Activated CD4-positive, alpha-beta T cell treated with anti-CD3 and anti-CD28 coated beads, Interleukin-2, Interleukin-4, amounts not matched to agents 100 ng/mL and 50 ng/mL, durations not matched to agents 16 hours and 8 hours (primary cell): ENCODE measurements at regions not wholly inside any gene's neighbourhood (a gene's known extent, or its start where the extent isn't known, plus 50 kb on each side); places are given as distances from the start of the nearest gene placed in this dataset.
A peak's percentile ranks its signal among the peaks of the same experiment; 100 is the strongest.

ENCODE experiments used
- DNase-seq: peaks from one replicate; pipeline ENCODE4 v3.0.0-alpha.2; 2020; ENCODE audit warnings: low spot score

DNA sequence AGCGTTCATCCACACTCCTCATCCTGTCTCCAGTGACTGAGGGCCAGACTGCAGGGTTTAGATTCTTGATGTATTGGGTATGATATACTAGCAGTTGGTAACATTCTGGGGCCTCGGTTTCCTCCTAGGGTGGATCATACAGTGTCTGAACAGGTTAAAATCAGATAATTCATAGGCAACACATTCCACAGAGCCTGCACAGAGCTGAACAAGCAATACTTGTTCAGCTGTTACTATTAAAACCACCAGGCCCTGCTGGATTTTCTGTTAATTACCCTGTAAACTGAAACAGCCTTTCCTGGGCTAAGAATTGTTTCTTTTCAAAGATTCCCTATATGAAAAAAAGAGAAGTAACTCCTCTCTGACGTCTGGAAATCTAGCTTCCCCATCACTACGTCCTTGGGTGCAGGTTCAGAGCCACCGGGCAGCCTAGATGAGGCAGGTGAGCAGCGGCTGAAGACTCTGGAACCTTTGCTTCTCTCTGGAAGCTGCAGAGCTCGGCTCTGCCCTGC is 1313.5 kb upstream of the WWC1 start:
- no peak for DNase-seq

GRCh38 chr5:166979307-166979895 is 1312.0 kb upstream of the WWC1 start:
- no peak for DNase-seq

DNA sequence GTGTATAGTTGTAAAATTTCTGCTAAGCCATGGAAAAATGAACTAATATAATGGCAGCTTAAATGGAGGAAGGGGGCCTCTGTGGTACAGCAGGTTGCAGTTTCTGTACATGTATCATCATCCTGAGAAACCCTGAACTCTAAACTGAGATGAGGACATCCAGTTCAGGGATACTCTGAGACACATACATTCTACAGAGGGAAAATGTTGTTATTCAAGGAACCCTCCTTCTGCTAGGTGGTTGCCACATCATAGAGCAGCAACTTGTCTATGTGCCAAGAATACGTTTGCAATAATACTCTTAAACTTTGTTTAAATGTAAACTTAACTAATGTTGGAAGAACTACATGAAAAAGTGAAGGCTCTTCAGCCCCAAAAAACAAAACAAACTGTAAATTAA is 1310.8 kb upstream of the WWC1 start:
- no peak for DNase-seq

DNA sequence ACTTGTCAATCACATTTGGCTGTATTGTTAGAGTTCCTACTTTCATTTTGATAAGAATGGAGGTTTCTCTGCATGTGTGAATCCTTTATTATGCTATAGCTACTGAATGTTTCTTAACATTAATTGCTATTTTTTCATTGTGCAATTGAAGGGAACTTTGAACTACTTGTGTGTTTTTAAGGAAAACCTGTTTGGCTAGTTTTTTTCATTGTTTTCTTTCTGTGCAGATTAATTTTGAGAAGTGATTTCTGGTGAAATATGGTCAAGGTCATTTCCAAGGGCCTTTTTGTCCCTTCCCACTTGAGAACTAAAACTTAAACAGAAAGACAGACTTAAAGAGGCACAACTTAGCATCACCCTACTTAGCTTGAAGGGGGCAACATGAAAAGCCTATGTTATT is 1309.2 kb upstream of the WWC1 start:
- DNase-seq, result no peak

DNA sequence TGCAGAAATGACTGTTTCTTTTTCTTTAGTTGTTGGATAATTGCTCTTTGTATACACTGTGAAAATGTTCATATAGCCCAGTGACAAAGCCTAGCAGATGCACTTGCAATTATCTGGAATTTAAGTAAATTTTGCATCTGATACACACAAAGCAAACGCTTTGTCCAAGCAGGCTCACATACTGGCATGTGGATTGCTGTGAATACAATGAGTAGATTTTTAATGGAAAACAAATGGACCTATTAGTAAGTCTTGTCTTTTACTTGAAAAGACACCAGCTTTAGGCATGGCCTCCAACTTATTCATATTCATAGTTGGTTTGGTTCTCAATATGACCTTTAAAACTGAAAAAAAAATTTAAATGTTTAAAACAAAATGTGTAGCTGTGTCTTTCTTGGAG is 1299.8 kb upstream of the WWC1 start:
- DNase-seq, result no peak

- no peak for DNase-seq
Measured at GRCh38 chr5:166992108-166992507, 1299.3 kb upstream of the WWC1 start.

- DNase-seq, result no peak
Measured at GRCh38 chr5:166992874-166993722, 1298.3 kb upstream of the WWC1 start.

DNA sequence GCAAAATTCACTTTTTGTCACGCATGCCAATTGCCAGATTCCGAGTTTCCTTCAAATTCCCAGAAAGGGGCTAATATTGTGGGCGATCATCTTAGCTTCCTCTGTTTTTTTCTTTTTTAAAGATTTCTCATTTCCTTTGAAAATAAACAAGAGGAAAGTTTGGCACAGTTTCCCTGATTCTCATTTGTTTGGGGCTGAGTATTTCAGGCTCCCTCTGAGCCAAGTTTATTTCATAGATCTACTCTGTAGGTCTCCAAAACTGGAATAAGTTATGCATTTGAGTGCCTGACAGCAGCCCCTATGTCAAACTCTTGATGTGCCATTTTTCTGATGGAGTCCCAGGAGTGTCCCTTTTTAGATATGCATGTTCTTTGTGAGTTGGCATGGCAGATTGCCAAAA is 1297.2 kb upstream of the WWC1 start:
- DNase-seq, result no peak

DNA sequence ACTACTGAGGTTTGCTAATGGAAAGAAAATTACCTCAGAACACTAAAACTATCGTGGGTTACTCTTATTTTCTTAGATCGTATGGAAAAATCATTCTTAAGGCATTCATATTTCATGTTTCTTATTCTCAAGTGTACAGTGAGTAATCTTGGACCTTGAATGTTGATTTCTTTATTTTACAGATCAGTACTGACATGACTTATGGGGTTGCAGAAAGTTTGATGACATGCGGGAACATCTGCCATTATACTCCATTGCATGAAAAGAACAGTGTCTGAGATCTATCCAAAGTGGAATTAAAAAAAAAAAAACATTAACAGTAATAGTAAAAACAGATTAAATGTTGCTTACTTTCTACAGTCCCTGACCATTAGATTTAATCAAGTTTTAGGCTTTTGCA is 1290.2 kb upstream of the WWC1 start:
- no peak for DNase-seq

DNA sequence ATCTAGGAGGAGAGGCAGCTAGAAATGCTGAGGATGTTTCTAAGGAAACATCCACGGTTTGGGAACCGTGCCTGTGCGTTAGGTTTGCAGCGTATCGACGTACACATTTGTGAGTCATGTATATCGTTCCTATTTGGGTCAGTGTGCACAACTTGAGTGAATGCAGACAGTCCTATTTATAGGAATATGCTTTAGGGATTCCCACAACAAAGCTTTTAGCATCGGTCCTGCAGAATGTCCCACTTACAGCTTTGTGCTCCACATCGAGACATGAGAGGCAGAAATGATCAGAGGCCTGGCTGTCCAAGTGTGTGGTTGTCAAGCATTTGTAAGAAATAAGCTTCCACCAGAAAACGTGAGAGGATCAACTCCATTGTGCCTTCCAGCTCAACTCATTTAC is 1282.7 kb upstream of the WWC1 start:
- no peak for DNase-seq

DNA sequence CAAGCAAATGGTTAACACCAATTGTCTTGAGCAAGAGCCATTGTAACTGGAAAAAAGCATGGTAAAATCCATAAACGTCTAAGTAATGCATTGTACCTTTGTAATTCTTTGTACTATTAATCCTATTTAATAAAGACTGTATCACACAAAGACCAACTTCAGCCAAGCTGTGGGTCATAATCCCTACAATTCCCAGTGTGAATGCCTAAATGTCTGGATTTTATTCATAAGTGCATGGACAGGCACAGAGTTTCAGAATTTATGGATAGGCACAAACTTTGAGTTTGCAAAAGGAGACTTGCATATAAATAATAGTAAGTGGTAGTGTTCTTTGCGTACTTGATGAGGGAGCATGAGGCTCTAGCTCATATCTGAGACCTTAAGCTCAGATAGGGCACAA is 1280.2 kb upstream of the WWC1 start:
- DNase-seq, result no peak

DNA sequence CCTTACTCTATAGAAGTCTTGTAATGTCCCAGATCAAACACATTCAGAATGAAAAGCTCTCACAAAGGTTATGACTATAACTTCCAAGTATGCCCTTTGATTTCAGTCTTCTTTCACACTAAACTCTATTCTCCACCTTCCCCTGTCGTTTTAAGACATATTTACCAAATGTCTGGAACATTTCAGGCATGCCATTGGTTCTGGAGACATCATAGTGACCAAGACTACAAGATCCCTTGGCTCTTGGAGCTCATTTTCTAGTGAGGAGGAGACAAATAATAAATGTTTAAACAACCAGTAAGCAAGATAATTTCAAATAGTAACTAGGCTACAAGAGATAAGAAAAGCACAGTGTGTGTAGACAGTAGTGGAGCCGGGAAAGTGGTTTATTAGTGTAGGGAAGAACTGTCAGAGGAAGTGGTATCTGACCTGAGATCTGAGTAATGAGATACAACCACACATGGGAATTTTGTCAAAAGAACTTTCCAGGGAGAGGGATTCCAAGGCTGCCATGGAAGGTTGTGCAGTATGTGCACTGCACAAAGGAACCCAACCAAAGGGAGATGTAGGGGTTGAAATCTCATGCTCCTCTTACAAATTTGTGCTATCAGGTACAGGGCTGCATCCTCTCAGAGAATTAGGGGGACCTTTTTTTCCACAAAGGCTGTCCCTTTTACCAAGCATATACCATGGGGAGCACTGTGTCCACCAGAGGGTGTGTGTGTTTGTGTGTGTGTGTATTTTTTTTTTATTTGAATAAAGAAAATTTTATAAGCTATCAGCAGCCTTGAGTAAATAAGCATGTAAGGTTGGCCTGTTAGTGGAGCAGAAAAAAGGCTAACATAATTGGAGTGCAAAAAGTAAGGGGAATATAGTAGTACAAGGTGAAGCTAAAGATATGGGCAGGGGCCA is 1279.1 kb upstream of the WWC1 start:
- DNase-seq, result no peak

GRCh38 chr5:167014401-167015056 is 1276.9 kb upstream of the WWC1 start:
- no peak for DNase-seq

DNA sequence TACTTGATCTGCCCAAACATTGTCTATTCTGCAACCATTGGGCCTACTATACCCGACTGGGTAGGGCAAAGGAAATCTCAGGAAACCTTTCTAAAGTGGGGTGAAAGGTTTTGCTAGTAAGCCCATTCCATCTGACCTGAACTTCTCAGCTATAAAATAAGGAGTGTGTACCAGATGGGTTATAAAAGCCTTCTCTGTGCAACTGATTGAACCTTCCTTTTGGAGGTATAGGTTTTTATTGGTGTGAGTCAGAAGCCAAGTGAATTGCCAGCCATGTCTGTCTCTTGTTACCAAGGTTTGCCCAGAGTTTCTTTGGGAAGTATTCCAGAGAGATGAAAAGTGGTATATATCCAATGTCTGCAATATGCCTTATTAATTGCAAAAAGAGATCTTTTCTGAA is 1271.0 kb upstream of the WWC1 start:
- DNase-seq, result no peak

GRCh38 chr5:167029488-167029887 is 1262.0 kb upstream of the WWC1 start:
- no peak for DNase-seq

GRCh38 chr5:167030500-167031120 is 1260.8 kb upstream of the WWC1 start:
- DNase-seq, result no peak

GRCh38 chr5:167036585-167036984 is 1254.9 kb upstream of the WWC1 start:
- DNase-seq, result no peak

GRCh38 chr5:167049043-167049663 is 1242.3 kb upstream of the WWC1 start:
- peak; percentile 32 for DNase-seq

- no peak for DNase-seq
Measured at GRCh38 chr5:167049771-167050567, 1241.5 kb upstream of the WWC1 start.
